Esophagus squamous epithelium (tissue), 5 donors: ENCODE measurements at regions not wholly inside any gene's neighbourhood (a gene's known extent, or its start where the extent isn't known, plus 50 kb on each side); places are given as distances from the start of the nearest gene placed in this dataset.

Experiments
- DNase-seq: peaks from one replicate; lab custom pipeline; 2025; lab: John Stamatoyannopoulos, UW
- H3K27ac ChIP-seq, 4 donors: fragments of 200-600 bp; sonication (generic); one replicate each; pipeline ENCODE4 v1.5.1; 2016 to 2019; ENCODE audit warnings: mild to moderate bottlenecking in 1 of 4
- H3K27me3 ChIP-seq, 4 donors: fragments of 200-600 bp; sonication (generic); 1 replicate in 3 of 4; 2 replicates in 1 of 4; pipeline versions ENCODE4 v1.5.1 to v1.6.0; 2017 to 2021; ENCODE audit warnings: antibody characterized with exemption in 1 of 4
- H3K36me3 ChIP-seq, 3 donors: fragments of 200-600 bp; sonication (generic); one replicate each; pipeline ENCODE4 v1.5.1; 2016 to 2019
- H3K4me1 ChIP-seq, 3 donors: fragments of 200-600 bp; sonication (generic); one replicate each; pipeline ENCODE4 v1.5.1; 2017 to 2019
- H3K4me3 ChIP-seq, 4 donors: fragments of 200-600 bp; sonication (generic); 1 replicate in 3 of 4; 2 replicates in 1 of 4; pipeline ENCODE4 v1.5.1; 2016 to 2019; ENCODE audit warnings: mild to moderate bottlenecking in 2 of 4, moderate library complexity in 1 of 4
- H3K9me3 ChIP-seq, 3 donors: fragments of 200-600 bp; sonication (generic); one replicate each; pipeline ENCODE4 v1.5.1; 2016 to 2019
- CTCF ChIP-seq, 6 experiments: fragments of 450-650 bp in 4 of 6; fragments of 200-600 bp in 2 of 6; sonication (generic) in 2 of 6; IDR thresholded peaks; one replicate each; pipeline ENCODE4 v1.5.1; 2016 to 2019; ENCODE audit warnings: antibody characterized with exemption in 6 of 6, mild to moderate bottlenecking in 4 of 6, moderate library complexity in 4 of 6
- POLR2A ChIP-seq, 4 donors: fragments of 450-650 bp; IDR thresholded peaks; one replicate each; pipeline ENCODE4 v1.6.1; 2017; ENCODE audit warnings: antibody characterized with exemption in 4 of 4, mild to moderate bottlenecking in 4 of 4, moderate library complexity in 3 of 4
- WGBS, 2 donors: methylation state at CpG; one replicate each; pipeline ENCODE4 v1.1.5; 2018; 5-methylcytosine and 5-hydroxymethylcytosine counted together
- intact Hi-C: fragments of 100-400 bp; cut with DNase I; formaldehyde crosslinking; loops from one replicate; pipeline ENCODE4 v1.15.0; 2022
- donor health status: DM: yes; HTN: yes; CAD: no.

GRCh38 chr2:128984855-128985254, 666.2 kb upstream of the HS6ST1 start:
- intact Hi-C loops: no loop called here
- 51 to 71% methylated on average over 7 of the region's 8 CpGs for WGBS, 2 donors
- Histone ChIP-seq H3K4me3 (no peak overlapping the region), H3K36me3 (no peaks in the 10 kb centered on the region), H3K9me3 (no peaks in the 10 kb centered on the region), H3K4me1 (peaks cover 23 to 73% (median 33%) of the 10 kb centered on the region in 3 donors), H3K27me3 (no peaks in the 10 kb centered on the region), H3K27ac (peak overlapping the region; percentile 21 to 86 (median 75))
- DNase-seq: no peak
- TF ChIP-seq CTCF (IDR thresholded peaks at IDR 0.05) (no peak), POLR2A (IDR thresholded peaks at IDR 0.05) (no peak)

DNA sequence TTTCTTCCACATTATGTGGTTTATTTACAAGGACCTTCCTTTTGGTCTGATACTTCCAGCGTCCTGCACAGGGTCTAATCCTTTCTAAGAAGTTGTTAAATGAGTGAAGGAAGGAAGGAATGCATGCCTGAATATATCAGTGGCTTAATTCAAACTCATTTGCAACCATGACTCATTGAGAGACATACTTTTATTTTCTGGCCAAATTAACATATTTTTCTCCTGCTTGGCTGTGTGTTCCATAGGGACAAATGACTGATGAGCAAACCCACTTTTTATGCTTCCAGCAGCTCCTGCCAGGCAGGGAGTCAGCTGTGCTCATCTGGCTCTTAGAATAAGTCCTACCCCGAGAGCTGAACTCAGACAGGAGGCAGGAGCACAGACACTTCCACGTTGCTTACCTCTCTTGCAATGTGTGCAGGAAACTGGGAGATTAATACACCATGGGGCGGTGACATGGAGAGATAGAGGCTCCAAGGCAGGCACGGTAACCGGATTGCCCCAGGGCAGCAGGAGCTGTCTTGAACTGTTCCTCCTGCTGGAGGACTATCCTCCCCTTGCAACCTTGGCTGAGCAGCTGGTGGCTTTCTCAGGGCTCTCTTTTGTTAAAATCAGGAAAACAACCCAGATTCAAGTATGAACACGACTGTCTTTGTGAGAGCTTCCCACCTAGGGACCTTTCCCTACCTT, 667.5 kb upstream of the HS6ST1 start:
- intact Hi-C loops: no loop called here
- Histone ChIP-seq H3K9me3 (no peaks in the 10 kb centered on the region), H3K36me3 (no peaks in the 10 kb centered on the region), H3K4me3 (no peak overlapping the region), H3K27me3 (no peaks in the 10 kb centered on the region), H3K4me1 (peaks cover 23 to 73% (median 33%) of the 10 kb centered on the region in 3 donors), H3K27ac (peak overlapping the region; percentile 68 to 86 (median 76))
- TF ChIP-seq POLR2A (IDR thresholded peaks at IDR 0.05) (no peak), CTCF (IDR thresholded peaks at IDR 0.05) (no peak)
- DNase-seq: no peak
- 12 to 27% methylated on average over 3 to 7 of the region's 7 CpGs for WGBS, 2 donors

GRCh38 chr2:128986867-128987268, 668.2 kb upstream of the HS6ST1 start:
- Histone ChIP-seq H3K4me1 (peaks cover 23 to 71% (median 33%) of the 10 kb centered on the region in 3 donors), H3K36me3 (no peaks in the 10 kb centered on the region), H3K9me3 (no peaks in the 10 kb centered on the region), H3K4me3 (no peak overlapping the region), H3K27me3 (no peaks in the 10 kb centered on the region), H3K27ac (peak overlapping the region; percentile 68 to 86 (median 76))
- intact Hi-C loops: no loop called here
- 53% methylated on average over 4 of the region's 9 CpGs; no CpG with 5 or more reads in 1 of the 2 donors for WGBS, 2 donors
- DNase-seq: no peak
- TF ChIP-seq CTCF (IDR thresholded peaks at IDR 0.05) (peak in 2 of 6 experiments; percentile 31 to 49), POLR2A (IDR thresholded peaks at IDR 0.05) (no peak)

- no peak for TF ChIP-seq POLR2A (IDR thresholded peaks at IDR 0.05)
- no peak for TF ChIP-seq CTCF (IDR thresholded peaks at IDR 0.05)
- 38 to 70% methylated on average over 3 of the region's 3 CpGs for WGBS, 2 donors
- Histone ChIP-seq H3K4me1 (peaks cover 21 to 58% (median 33%) of the 10 kb centered on the region in 3 donors), H3K9me3 (no peaks in the 10 kb centered on the region), H3K27me3 (no peaks in the 10 kb centered on the region), H3K27ac (peak overlapping the region in 2 of 4 donors; percentile 82 to 86), H3K36me3 (no peaks in the 10 kb centered on the region), H3K4me3 (no peak overlapping the region)
- DNase-seq: no peak
- intact Hi-C loops: no loop called here
Observed at GRCh38 chr2:128988326-128988725, 669.7 kb upstream of the HS6ST1 start.

GRCh38 chr2:128988967-128989366, 670.3 kb upstream of the HS6ST1 start:
- Histone ChIP-seq H3K36me3 (no peaks in the 10 kb centered on the region), H3K27ac (peak overlapping the region in 1 of 4 donors; percentile 86), H3K4me3 (no peak overlapping the region), H3K9me3 (no peaks in the 10 kb centered on the region), H3K27me3 (no peaks in the 10 kb centered on the region), H3K4me1 (peaks cover 19 to 53% (median 33%) of the 10 kb centered on the region in 3 donors)
- intact Hi-C loops: no loop called here
- DNase-seq: no peak
- 73 to 82% methylated on average over 6 of the region's 6 CpGs for WGBS, 2 donors
- TF ChIP-seq CTCF (IDR thresholded peaks at IDR 0.05): no peak
- TF ChIP-seq POLR2A (IDR thresholded peaks at IDR 0.05): no peak
